HG03095 (cell line): ENCODE measurements at regions not wholly inside any gene's neighbourhood (a gene's known extent, or its start where the extent isn't known, plus 50 kb on each side); places are given as distances from the start of the nearest gene placed in this dataset.
"Not testable (repeated sequence)": the region's sequence is repeated elsewhere in the genome, so short reads cannot be mapped to it uniquely, and the experiment has no call there.

Experiments used
- ATAC-seq: cut with Tn5 transposase; IDR thresholded peaks from one replicate; pipeline ENCODE4 v1.9.1; 2021; ENCODE audit warnings: moderate library complexity; ENCODE audit not compliant: unreplicated experiment

- no peak for ATAC-seq
Observed at GRCh38 chr6:16950302-16950701, 151.5 kb upstream of the STMND1 start.

GRCh38 chr6:16949716-16950115 lies 152.1 kb upstream of the STMND1 start:
- ATAC-seq = no peak

- ATAC-seq = no peak
Observed at GRCh38 chr6:16948396-16948795, 153.5 kb upstream of the STMND1 start.

- no peak for ATAC-seq
Observed at GRCh38 chr6:16947375-16948015, 154.4 kb upstream of the STMND1 start.

- no peak for ATAC-seq
Observed at GRCh38 chr6:16944596-16944995, 157.3 kb upstream of the STMND1 start.

- ATAC-seq = no peak
Observed at GRCh38 chr6:16939839-16940238, 162.0 kb upstream of the STMND1 start.

- no peak for ATAC-seq
Observed at GRCh38 chr6:16939351-16939750, 162.5 kb upstream of the STMND1 start.

GRCh38 chr6:16936893-16937292 lies 165.0 kb upstream of the STMND1 start:
- no peak for ATAC-seq

- no peak for ATAC-seq
Observed at GRCh38 chr6:16933961-16934360, 167.9 kb upstream of the STMND1 start.

- no peak for ATAC-seq
Observed at GRCh38 chr6:16933532-16933931, 168.3 kb upstream of the STMND1 start.

GRCh38 chr6:16932920-16933319 lies 168.9 kb upstream of the STMND1 start:
- ATAC-seq = no peak

- not testable (repeated sequence) for ATAC-seq
Observed at GRCh38 chr6:16931079-16931478, 169.8 kb upstream of the ATXN1 start.

GRCh38 chr6:16930432-16930831 lies 169.2 kb upstream of the ATXN1 start:
- no peak for ATAC-seq

GRCh38 chr6:16929809-16930208 lies 168.5 kb upstream of the ATXN1 start:
- ATAC-seq = no peak

GRCh38 chr6:16928387-16928786 lies 167.1 kb upstream of the ATXN1 start:
- no peak for ATAC-seq

- no peak for ATAC-seq
Observed at GRCh38 chr6:16927205-16927604, 165.9 kb upstream of the ATXN1 start.

- no peak for ATAC-seq
Observed at GRCh38 chr6:16925461-16925860, 164.2 kb upstream of the ATXN1 start.

- ATAC-seq = no peak
Observed at GRCh38 chr6:16922282-16922681, 161.0 kb upstream of the ATXN1 start.

GRCh38 chr6:16921399-16922110 lies 160.3 kb upstream of the ATXN1 start:
- ATAC-seq = no peak

GRCh38 chr6:16918586-16918985 lies 157.3 kb upstream of the ATXN1 start:
- ATAC-seq = no peak

- no peak for ATAC-seq
Observed at GRCh38 chr6:16914184-16914583, 152.9 kb upstream of the ATXN1 start.

- ATAC-seq = no peak
Observed at GRCh38 chr6:16912756-16913155, 151.5 kb upstream of the ATXN1 start.

- no peak for ATAC-seq
Observed at GRCh38 chr6:16911088-16911487, 149.8 kb upstream of the ATXN1 start.
